HEK293 (cell line): ENCODE measurements at regions not wholly inside any gene's neighbourhood (a gene's known extent, or its start where the extent isn't known, plus 50 kb on each side); places are given as distances from the start of the nearest gene placed in this dataset.

Experiments used
- FEZF1 ChIP-seq: fragments of 450-650 bp; formaldehyde crosslinking; IDR thresholded peaks from 2 replicates; pipeline ENCODE4 v1.5.1; 2016; ENCODE audit warnings: missing biosample characterization, missing genetic modification characterization
- ZBTB11 ChIP-seq: fragments of 450-650 bp; formaldehyde crosslinking; conservative IDR thresholded peaks from 2 replicates; pipeline ENCODE4 v1.5.1; 2016; ENCODE audit warnings: low read depth, missing biosample characterization, missing genetic modification characterization
- ZNF114 ChIP-seq: fragments of 450-650 bp; formaldehyde crosslinking; IDR thresholded peaks from 2 replicates; pipeline ENCODE4 v1.5.0; 2017; ENCODE audit warnings: missing biosample characterization, missing genetic modification characterization
- ZNF146 ChIP-seq: fragments of 450-650 bp; formaldehyde crosslinking; IDR thresholded peaks from 2 replicates; pipeline ENCODE4 v1.5.1; 2016; ENCODE audit warnings: missing biosample characterization, missing genetic modification characterization
- ZNF221 ChIP-seq: fragments of 450-650 bp; formaldehyde crosslinking; IDR thresholded peaks from 2 replicates; pipeline ENCODE4 v1.5.1; 2017; ENCODE audit warnings: missing biosample characterization, missing genetic modification characterization, borderline replicate concordance
- ZNF366 ChIP-seq: fragments of 450-650 bp; formaldehyde crosslinking; conservative IDR thresholded peaks from 2 replicates; pipeline ENCODE4 v1.5.1; 2016; ENCODE audit warnings: missing biosample characterization, missing genetic modification characterization
- ZNF514 ChIP-seq: fragments of 450-650 bp; formaldehyde crosslinking; IDR thresholded peaks from 2 replicates; pipeline ENCODE4 v1.5.1; 2016; ENCODE audit warnings: missing biosample characterization, missing genetic modification characterization
- ZNF521 ChIP-seq: fragments of 450-650 bp; formaldehyde crosslinking; IDR thresholded peaks from 2 replicates; pipeline ENCODE4 v1.5.1; 2017; ENCODE audit warnings: missing biosample characterization, mild to moderate bottlenecking, missing genetic modification characterization
- ZNF843 ChIP-seq: fragments of 450-650 bp; formaldehyde crosslinking; IDR thresholded peaks from 2 replicates; pipeline ENCODE4 v1.5.1; 2016; ENCODE audit warnings: missing biosample characterization, missing genetic modification characterization
- TF ChIP-seq, protein P1 (sequence below): fragments of 450-650 bp; formaldehyde crosslinking; IDR thresholded peaks from 2 replicates; pipeline ENCODE4 v1.5.1; 2016; ENCODE audit warnings: missing biosample characterization, missing genetic modification characterization, borderline replicate concordance
- TF ChIP-seq, protein P2 (sequence below): fragments of 450-650 bp; formaldehyde crosslinking; IDR thresholded peaks from 2 replicates; pipeline ENCODE4 v1.5.1; 2016; ENCODE audit warnings: missing biosample characterization, missing genetic modification characterization
- TF ChIP-seq, protein P3 (sequence below): sonication (generic); formaldehyde crosslinking; IDR thresholded peaks from 2 replicates; pipeline ENCODE4 v1.8.1; 2022; ENCODE audit warnings: mild to moderate bottlenecking, moderate library complexity, missing genetic modification reagents
- TF ChIP-seq, protein P4 (sequence below): fragments of 450-650 bp; formaldehyde crosslinking; IDR thresholded peaks from 2 replicates; pipeline ENCODE4 v1.5.1; 2017; ENCODE audit warnings: missing biosample characterization, missing genetic modification characterization

GRCh38 chr13:53873558-53873957 is 844.9 kb downstream of the OLFM4 start:
- TF ChIP-seq ZNF366 (tag by site-specific recombination) (no peak), ZNF521 (tag by site-specific recombination) (no peak), FEZF1 (tag by site-specific recombination) (no peak), ZNF514 (tag by site-specific recombination) (no peak), ZNF843 (tag by site-specific recombination) (no peak), ZNF221 (tag by site-specific recombination) (no peak), ZNF146 (tag by site-specific recombination) (no peak), ZBTB11 (tag by site-specific recombination) (no peak), ZNF114 (tag by site-specific recombination) (no peak)
- TF ChIP-seq, protein P1, sequence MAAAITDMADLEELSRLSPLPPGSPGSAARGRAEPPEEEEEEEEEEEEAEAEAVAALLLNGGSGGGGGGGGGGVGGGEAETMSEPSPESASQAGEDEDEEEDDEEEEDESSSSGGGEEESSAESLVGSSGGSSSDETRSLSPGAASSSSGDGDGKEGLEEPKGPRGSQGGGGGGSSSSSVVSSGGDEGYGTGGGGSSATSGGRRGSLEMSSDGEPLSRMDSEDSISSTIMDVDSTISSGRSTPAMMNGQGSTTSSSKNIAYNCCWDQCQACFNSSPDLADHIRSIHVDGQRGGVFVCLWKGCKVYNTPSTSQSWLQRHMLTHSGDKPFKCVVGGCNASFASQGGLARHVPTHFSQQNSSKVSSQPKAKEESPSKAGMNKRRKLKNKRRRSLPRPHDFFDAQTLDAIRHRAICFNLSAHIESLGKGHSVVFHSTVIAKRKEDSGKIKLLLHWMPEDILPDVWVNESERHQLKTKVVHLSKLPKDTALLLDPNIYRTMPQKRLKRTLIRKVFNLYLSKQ, result no peak
- TF ChIP-seq, protein P2, sequence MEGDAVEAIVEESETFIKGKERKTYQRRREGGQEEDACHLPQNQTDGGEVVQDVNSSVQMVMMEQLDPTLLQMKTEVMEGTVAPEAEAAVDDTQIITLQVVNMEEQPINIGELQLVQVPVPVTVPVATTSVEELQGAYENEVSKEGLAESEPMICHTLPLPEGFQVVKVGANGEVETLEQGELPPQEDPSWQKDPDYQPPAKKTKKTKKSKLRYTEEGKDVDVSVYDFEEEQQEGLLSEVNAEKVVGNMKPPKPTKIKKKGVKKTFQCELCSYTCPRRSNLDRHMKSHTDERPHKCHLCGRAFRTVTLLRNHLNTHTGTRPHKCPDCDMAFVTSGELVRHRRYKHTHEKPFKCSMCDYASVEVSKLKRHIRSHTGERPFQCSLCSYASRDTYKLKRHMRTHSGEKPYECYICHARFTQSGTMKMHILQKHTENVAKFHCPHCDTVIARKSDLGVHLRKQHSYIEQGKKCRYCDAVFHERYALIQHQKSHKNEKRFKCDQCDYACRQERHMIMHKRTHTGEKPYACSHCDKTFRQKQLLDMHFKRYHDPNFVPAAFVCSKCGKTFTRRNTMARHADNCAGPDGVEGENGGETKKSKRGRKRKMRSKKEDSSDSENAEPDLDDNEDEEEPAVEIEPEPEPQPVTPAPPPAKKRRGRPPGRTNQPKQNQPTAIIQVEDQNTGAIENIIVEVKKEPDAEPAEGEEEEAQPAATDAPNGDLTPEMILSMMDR (tag by site-specific recombination), result no peak
- TF ChIP-seq, protein P3, sequence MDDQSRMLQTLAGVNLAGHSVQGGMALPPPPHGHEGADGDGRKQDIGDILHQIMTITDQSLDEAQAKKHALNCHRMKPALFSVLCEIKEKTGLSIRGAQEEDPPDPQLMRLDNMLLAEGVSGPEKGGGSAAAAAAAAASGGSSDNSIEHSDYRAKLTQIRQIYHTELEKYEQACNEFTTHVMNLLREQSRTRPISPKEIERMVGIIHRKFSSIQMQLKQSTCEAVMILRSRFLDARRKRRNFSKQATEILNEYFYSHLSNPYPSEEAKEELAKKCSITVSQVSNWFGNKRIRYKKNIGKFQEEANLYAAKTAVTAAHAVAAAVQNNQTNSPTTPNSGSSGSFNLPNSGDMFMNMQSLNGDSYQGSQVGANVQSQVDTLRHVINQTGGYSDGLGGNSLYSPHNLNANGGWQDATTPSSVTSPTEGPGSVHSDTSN (CRISPR knock-in tag), result no peak
- TF ChIP-seq, protein P4, sequence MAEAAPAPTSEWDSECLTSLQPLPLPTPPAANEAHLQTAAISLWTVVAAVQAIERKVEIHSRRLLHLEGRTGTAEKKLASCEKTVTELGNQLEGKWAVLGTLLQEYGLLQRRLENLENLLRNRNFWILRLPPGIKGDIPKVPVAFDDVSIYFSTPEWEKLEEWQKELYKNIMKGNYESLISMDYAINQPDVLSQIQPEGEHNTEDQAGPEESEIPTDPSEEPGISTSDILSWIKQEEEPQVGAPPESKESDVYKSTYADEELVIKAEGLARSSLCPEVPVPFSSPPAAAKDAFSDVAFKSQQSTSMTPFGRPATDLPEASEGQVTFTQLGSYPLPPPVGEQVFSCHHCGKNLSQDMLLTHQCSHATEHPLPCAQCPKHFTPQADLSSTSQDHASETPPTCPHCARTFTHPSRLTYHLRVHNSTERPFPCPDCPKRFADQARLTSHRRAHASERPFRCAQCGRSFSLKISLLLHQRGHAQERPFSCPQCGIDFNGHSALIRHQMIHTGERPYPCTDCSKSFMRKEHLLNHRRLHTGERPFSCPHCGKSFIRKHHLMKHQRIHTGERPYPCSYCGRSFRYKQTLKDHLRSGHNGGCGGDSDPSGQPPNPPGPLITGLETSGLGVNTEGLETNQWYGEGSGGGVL (tag by site-specific recombination), result no peak
